Superior temporal gyrus (tissue), 1 donor: ENCODE measurements at regions not wholly inside any gene's neighbourhood (a gene's known extent, or its start where the extent isn't known, plus 50 kb on each side); places are given as distances from the start of the nearest gene placed in this dataset.

ENCODE experiments used
- DNase-seq: peaks from one replicate; pipeline ENCODE4 v3.0.0-alpha.2; 2016; ENCODE audit errors: extremely low spot score

DNA sequence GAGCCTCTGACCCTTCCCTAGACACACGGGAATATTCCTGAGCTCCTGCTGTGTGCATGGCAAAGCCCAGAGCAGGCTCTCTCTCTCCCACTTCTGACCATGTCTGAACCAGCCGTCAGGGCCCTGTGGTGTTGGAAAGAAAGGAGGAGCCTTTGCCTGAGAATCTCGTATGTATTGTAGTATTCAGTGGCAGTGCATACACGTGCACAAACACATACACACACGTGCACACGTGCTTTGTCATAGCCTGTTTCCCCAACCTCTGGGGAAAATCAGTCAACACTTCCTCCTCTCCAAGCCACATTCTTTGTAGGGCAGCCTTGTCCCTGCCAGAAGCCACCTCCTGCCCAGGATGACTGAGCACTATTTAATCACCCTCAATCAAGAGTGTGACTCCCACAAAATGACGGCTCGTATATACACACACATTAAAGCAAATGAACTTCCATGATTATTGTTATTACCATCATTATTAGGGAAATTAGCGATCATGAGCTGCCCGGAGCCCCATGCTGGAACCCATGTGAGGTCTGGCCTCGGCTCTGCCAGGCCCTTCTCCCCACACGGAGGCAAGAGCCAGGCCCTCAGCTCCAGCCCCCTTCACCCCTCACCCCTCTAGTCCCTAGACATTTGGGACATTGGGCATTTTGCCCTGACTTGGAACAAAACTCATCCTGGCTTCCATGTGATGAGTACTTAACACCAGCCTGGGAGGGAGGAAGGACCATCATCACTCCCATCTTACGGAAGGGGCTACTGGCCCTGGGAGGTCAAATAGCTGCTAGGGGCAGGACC lies 331.9 kb downstream of the NPHP4 start:
- DNase-seq = no peak

DNA sequence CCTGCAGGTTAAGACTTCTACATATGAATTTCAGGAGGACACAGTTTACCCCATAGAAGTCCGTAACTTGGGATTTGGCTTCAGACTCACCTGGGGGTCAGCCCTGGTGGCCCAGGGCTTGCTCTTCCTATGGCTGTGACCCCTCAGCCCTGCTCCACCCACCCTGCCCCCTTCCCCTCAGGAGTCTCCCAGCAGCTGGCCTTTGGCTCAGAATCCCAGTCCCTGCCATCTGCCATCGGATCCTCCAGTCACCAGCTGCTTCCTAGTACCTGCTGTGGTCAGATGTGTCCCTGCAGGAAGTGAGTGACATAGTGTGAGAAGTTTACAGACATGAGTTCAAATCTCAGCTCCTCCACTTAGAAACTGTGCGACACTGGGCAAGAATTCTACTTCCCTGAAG lies 332.6 kb downstream of the NPHP4 start:
- DNase-seq = no peak

DNA sequence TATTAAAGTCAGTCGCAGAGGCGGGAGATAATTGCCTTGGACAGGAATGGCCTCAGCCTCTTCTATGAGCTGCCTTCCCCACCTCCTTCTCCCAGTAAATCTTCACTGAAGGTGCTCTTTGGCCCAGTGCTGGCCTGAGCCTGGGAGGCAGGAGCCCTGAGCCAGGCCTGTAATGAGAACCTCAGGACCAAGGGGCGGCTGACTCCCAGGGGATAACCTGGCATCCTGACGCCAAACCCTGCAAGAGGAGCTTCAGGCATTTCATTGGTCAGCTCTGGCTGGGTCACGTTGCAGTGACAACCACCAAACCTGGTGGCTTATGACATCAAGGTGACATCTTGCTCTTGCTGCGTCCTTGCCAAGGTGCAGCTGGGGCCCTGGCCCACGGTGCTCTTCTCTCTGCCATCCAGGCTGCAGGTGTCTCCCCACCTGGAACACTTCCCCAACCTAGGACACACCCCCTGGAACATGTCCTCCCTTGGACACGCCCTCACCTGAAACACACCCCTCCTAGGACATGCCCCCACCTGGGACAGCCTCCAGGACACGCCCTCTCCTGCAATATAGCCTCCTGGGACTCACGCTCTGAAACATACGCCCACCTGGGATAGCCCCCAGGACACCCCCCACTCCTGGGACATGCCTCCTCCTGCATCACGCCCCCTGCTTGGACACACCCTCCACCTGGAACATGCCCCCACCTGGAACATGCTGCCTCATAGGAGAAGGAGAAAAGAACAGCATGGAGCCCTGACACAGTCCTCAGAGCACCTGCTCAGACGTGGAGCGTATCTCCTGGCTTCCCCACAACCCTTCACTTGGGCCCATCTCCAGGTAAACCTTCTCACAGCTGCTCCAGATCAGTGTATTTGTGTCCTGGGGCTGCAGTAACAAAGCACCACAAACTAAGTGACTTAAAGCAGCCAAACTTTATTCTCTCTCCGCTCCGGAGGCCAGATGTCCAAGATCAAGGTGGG lies 333.6 kb downstream of the NPHP4 start:
- no peak for DNase-seq

DNA sequence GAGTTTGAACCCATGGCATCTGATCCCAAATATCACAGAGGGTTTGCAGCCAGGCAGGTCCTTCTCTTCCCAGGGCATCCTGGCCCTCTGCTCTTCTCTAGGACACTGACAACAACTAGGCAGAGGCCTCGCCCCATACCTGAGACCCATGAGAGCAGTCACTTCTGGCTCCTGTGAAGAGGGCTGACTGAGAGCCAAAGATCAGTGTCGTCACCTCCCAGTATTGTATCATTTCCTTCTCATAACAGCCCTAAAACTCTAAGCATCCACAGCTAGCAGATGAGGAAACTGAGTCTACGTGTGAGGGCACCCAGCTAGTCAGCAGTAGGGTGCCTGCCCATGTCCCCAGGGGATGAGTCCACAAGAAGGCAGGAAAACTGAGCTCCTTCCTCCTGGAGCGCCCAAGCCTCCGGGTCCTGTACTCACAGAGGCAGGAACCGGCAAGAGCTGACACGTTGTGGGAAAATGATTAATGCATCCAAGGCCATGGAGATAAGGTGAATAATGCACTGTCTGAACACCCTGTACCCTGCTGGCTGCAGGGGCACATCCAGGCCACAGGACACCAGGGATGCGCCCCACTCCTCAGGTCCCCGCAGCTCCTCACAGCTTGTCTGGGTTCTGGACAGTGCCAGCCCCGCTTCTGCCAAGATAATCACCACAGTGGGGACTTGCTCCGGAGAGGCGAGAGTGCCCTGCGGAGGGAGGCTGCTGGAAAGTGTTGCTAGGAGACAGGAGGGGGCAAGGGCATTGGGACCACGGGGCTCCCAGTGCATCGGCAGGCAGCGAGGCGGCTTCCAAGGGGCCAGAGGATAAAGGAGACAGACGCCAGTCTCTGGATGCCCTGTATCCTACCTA lies 340.0 kb downstream of the NPHP4 start:
- no peak for DNase-seq

DNA sequence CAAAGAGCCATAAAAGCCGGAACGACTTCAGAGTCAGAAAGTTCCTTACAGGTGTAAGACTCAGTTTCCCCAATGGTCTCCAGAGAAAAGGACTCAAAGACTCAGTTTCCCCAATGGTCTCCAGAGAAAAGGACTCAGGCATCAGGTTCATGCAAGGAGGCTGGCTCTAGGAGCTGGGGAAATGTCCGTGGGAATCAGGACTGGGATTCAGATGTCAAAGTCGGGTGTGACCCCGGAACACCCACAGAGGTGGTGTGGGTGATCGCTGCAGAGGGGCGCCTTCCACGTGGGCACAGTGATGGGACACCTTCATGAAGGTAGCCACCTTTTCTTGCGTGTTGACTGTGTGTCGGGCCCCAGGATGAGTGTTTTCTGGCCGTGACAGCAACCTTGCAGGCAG lies 340.8 kb downstream of the NPHP4 start:
- no peak for DNase-seq

DNA sequence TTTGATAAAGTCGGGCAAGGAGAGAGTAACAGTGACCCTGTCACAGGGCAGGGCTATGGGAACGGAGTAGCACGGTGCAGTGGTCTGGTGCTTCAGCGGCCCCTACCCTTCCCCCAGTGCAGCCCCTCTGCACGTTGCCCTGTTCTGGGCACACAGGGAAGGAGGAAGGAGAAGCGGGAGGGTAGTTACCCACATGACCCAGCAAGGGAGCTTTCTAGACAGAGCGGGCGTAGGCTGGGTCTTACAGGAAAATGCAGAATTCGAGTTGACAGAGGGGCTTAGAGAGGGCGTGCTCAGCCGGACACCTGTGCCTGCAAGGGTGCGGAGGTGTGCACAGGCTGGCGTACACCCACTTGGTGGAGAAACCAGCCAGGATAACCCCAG lies 341.2 kb downstream of the NPHP4 start:
- DNase-seq = no peak

DNA sequence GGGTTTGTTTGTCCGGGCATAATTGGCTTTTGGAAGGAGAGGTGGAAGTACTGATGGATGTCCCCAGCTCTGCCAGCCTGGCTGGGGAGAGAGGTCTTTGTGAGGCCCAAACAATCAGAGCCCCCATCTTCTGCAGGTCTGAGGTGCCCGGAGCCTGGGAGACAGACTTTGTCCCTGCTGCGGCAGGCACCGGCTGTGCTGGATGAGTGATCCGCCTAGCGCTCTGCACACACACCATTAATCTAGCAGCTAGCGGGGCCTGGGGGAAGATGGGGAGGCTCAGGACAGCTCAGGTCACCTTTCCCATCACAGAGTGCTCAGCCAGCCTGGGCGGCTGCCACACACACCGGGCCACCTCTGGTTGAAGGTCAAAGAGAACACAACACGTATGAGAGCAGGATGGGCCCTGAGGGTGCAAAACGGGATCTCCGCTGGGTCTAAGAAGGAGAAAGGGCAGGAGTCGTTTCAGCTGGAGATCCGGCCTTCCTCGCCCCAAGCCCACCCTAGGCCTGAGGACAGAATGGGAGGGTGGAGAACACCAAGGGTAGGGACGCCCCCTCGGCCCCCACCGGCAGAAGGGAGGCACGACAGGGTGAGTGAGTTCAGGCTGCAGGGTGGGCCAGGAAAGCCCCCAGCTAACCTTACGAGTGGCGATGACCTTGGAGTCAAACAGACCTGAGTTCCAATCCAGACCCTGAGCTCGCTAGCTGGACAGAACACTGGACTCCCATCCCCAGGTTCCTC lies 341.8 kb downstream of the NPHP4 start:
- no peak for DNase-seq

DNA sequence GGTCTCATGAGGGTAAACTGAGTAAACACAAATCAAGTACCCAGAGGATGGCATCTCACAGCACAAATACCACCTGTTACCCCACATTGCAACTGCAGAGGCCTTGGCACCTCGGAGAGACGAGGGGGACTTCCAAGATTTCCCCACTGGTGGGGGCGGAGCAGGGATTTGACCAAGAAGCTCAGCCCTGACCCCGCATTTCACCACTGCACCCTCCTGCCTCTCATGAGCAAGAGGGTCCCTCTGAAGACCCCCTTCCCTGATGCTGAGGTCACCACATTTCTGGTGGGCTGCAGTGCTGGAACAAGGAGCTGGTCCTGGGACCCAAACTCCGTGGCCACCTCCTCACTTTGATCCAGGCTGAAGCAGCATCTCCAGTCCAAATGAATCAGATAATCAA lies 342.4 kb downstream of the NPHP4 start:
- no peak for DNase-seq

DNA sequence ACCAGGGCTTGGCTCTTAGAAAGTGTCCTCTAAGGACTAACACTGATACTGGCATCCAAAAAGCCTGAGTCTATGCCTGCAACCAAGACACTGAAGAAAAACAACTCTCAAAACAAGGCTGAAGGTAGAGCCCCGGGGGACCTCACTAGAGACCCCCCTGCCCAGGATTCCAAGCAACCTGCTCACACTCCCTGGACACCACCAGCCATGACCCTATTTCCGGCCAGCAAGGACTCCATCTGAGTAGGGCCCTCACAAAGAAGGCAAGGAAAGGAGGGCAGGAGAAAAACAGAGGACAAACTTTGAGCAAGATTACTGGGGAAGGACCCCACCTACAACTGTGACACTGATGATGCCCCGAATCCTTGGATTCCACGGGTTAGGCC lies 343.1 kb downstream of the NPHP4 start:
- DNase-seq = no peak

DNA sequence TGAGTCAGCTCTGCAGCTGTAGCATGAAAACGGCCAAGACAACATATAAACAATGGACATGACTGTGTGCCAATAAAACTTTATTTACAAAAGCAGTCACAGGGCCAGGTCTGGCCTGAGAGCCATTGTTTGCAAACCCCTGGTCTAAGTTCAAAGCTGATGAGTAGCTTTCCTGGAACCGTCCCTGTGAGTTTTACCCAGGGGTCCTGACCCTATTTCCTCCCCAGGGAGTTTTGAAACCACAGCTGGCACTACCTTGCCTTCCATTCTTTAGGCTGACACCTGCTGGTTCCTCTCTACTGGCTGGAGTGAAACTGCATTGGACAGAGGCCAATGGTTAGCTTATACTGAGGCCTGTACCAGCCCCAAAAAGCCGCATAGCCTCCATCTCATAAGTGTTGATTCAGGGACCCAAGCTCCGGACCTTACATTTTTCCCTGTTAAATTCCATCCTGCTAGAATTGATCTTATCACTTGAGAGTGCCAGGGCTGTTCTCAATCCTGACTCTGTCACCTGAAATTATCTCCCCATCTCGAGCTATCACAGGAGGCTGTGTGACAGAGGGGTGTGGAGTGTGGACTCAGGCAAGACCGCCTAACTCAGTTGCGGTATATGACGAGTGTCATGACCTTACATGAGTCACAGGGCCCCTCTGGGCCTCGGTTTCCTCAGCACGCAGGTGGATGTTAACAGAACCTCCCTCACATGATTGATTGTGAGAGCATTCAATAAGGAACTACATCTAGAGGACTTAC lies 343.6 kb downstream of the NPHP4 start:
- DNase-seq = no peak

DNA sequence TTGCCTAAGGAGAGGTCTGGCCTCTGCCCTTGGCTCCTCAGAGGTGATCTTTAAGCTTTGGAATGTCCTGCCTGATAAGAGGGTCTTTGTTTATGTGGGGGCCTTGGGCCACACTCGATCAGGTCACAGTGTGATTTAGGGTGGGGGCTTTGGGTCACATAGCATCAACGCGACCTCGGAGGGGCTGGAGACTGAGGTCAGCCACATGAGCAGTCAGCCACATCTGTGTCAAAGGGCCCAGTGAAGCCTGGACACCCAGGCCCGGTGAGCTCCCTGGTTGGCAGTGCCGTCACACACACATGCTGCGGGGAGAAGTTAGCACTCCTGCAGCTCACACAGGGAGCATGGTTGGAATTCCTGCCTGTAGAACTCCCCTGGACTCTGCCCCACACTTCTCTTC lies 345.0 kb downstream of the NPHP4 start:
- no peak for DNase-seq

DNA sequence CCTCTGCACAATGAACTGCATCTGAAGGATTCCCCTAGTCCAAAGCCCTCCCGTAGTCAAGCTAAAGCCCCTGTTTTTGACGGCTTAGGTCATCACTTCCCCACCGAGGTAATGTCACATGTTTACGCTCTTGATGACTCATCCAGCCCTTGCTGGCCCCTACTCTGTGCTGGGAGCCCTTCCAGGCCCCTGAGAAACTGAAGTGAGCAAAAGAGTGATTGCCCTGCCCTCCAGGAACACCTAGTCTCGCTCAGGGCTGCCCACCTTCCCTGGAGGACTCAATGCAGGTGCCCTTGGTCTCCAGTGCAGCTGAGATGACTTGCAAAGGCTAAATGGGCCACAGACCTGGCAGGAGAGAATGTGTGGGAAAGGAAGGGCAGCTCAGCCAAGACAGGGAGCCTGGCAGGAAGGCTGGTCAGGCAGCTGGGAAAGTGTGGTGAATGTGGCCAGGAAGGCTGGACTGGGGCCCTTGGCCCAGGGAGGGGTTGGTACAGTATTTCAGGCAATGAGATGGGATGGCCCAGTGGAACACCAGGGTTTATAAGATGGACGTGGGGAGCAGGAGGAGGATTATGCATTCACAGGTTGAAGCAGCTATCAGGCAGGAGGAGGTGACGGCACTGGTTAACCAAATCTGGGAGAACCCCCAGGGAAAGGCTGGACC lies 345.6 kb downstream of the NPHP4 start:
- DNase-seq = no peak

DNA sequence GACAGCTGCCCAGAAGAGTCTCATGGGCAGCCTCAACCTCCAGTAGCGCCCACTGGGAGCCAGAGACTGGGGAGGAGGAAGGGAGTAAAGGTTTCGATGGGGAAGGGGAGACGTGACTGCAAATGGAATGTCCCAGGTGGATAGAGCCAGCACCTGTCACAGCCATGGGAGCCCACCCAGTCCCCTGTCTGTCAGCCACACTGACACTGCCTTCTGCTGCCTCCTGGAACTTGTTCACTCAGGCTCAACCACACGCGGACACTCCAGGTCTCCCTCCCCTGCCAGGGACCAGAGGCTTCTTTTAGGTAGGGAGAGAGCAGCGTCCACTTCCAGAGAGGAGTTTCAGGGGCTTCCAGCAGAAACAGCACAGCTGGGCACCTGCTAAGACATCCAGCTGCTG lies 346.3 kb downstream of the NPHP4 start:
- no peak for DNase-seq

DNA sequence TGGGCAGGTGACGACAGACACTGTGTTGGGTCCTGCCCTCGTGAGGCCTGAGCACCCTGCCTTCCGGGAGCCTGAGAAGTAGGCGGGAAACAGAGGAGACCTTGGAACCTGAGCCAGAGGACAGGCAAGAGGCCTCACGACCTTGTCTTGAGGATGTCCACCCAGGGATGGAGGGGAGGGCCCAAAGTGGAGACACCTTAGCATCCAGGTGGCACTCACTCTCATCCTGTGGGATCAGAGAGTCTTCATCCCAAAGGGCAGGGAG lies 347.2 kb downstream of the NPHP4 start:
- no peak for DNase-seq

DNA sequence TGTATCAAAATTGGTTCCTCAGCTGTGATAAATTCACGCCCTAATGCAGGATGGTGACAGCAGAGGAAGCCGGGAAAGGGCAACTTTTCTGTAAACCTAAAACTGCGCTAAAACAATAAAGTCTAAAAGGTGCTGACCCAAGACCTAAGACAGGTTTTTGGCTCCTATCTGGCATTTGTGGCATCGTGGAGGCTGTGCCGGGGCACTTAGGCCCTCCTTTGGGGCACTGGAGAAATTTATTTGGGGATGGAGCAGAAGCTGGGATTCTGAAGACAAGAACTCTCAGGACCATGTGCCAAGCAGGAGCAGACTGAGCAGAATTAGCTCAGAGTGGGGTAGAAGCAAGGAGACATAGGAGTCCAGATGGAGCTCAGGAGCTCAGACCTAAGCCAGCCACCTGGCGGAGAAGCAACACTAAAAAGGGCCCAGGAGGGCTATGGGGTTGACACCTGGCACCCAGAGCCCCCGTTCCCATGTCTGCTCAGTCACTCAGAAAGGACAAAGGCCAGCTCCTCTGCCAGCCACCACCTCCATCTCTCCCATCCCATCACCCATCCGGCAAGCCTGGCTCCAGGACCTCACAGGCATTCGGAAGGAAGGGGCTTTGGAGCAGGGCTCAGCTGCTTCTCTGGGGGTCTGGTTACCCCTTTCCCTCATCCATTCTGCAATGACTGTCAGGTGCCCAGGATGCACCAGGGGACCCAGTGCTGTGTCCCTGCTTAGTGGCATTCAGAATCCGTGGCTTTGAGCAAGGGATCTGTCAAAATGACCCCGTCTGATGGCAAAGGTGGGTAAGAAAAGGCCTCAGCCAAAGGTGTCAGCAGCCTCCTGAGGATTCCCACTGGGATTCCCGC lies 347.7 kb downstream of the NPHP4 start:
- DNase-seq = no peak

DNA sequence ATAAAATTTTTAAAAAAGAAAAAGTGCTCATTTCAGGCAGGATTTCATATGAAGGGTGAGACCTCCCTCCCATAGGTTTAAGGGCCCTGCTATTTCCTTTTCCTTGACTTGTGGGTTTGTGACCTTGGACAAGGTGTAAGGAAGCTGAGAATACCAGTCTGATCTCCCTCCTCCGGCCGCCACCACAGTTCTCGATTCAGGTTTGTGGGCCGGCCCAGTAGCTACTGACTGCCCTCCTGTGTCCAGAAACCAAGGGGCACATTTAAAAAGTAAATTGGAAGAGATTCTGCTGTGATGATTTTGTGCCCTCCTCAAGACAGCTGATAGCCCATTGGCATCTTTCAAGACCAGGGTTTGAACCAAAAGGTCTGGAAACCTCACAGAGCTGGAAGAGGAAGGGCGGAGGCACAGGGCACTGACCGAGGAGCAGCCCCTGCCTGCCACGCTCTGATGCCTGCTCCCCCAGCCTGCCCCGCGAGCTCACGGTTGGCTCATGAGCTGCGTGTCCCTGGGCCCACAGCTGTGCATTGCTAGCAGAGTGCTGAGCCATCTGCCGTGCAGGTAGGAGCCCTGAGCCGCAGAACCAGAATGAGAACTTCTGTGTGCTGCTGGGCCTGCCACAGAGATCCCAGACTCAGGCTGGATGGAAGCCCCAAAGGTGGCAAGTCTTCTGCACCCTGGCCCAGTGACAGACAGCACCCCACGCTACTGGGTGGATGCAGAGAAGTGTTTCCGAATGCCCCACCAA lies 348.7 kb downstream of the NPHP4 start:
- DNase-seq = no peak

DNA sequence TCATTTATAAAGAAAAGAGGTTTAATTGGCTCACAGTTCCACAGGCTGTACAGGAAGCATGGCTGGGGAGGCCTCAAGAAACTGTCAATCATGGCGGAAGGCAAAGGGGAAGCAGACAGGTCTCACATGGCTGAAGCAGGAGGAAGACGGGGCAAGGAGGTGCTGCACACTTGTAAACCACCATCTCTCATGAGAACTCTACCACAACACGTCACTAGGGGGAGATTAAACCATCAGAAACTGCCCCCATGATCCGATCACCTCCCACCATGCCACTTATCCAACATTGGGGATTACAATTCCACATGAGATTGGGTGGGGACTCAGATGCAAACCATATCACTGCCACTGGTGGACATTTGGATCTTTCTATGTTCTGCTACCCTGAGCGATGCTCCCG lies 351.4 kb downstream of the NPHP4 start:
- no peak for DNase-seq

DNA sequence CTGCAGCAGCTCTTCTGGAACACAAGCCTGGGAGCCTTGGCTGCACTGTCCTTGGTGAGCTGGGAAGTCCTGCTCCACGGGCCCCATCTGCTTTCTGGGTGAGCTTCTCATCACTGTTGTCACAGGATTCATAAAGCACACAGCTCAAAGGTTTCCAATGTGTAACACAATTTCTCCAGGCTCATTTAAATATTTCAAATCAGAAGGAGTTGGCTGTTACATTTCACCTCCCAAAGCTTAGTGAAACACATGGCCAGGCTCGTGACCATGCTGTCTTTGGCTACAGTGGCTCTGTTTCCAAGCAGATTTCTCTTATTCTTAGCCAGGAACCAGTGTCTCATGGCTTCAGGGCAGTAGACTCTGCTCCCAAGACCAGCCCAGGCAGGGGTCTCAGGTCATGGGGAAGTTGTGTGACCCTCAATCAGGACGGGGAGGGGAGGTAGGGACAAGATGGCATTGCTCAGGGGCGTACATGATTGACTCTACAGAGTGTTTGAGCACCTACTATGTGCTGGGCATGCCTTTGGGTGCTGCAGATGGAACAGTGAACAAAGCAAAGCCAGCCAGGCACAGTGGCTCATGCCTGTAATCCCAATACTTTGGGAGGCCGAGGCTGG lies 353.0 kb downstream of the NPHP4 start:
- no peak for DNase-seq
